Suprapubic skin (tissue), 4 donors: ENCODE measurements at regions not wholly inside any gene's neighbourhood (a gene's known extent, or its start where the extent isn't known, plus 50 kb on each side); places are given as distances from the start of the nearest gene placed in this dataset.

Experiments used
- CTCF ChIP-seq, 2 donors: fragments of 200-600 bp in 1 of 2; fragments of 450-650 bp in 1 of 2; sonication (generic) in 1 of 2; IDR thresholded peaks; one replicate each; pipeline ENCODE4 v1.5.1; 2016 to 2019; ENCODE audit warnings: antibody characterized with exemption in 2 of 2, mild to moderate bottlenecking in 1 of 2, moderate library complexity in 1 of 2
- EP300 ChIP-seq: sonication (generic); formaldehyde crosslinking; IDR thresholded peaks from one replicate; pipeline ENCODE4 v1.6.1; 2017; ENCODE audit warnings: antibody characterized with exemption
- POLR2A ChIP-seq, 2 donors: fragments of 450-650 bp; IDR thresholded peaks; one replicate each; pipeline ENCODE4 v1.6.1; 2017; ENCODE audit warnings: antibody characterized with exemption in 2 of 2, mild to moderate bottlenecking in 2 of 2, moderate library complexity in 2 of 2
- POLR2AphosphoS5 ChIP-seq, 3 donors: sonication (generic); formaldehyde crosslinking; IDR thresholded peaks; one replicate each; pipeline ENCODE4 v1.6.1; 2017; ENCODE audit warnings: antibody characterized with exemption in 3 of 3

GRCh38 chr9:129380961-129381401, 202.9 kb upstream of the IER5L start:
- no peak for TF ChIP-seq CTCF (IDR thresholded peaks at IDR 0.05)
- TF ChIP-seq EP300: no peak
- no peak for TF ChIP-seq POLR2A (IDR thresholded peaks at IDR 0.05)
- TF ChIP-seq POLR2AphosphoS5 (IDR thresholded peaks at IDR 0.05): no peak
